ENCODE measurements at regions not wholly inside any gene's neighbourhood (a gene's known extent, or its start where the extent isn't known, plus 50 kb on each side); places are given as distances from the start of the nearest gene placed in this dataset.

GRCh38 chr2:150885774-150886386, 375.8 kb downstream of the RBM43 start:
- TF ChIP-seq REST (IDR thresholded peaks at IDR 0.05; ENCODE audit: insufficient read depth in 1 of 2, low read depth in 2 of 2, low read length in 2 of 2) (no peak), SIN3A (IDR thresholded peaks at IDR 0.05; ENCODE audit: borderline replicate concordance, insufficient read depth, low read length) (no peak), TAF1 (IDR thresholded peaks at IDR 0.05; ENCODE audit: borderline replicate concordance, insufficient read depth, low read length) (no peak), POLR2AphosphoS5 (IDR thresholded peaks at IDR 0.05; ENCODE audit: low read depth, low read length) (no peak), FOXP2 (optimal IDR thresholded peaks at IDR 0.05; ENCODE audit: borderline replicate concordance, extremely low read depth, extremely low read length, insufficient read depth) (no peak)

DNA sequence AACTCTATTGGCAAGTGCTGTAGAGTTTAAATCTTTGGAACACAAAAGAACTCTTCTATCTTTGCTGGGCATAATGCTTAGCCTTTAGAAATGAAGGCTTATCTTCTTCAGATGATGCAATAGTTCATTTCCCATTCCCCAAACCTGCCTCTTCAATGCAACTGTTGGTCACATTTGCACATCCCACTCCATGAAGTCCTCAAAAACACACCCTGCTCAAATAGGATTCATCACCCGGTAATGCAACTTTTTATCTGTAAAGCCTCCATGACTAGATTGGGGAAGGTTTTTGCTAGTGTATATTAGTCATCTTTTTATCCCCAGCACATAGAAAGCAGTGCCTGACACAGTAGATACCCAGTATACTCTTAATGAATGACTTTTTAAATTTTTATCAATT, 376.4 kb downstream of the RBM43 start:
- TF ChIP-seq REST (IDR thresholded peaks at IDR 0.05; ENCODE audit: insufficient read depth in 1 of 2, low read depth in 2 of 2, low read length in 2 of 2) (no peak), FOXP2 (optimal IDR thresholded peaks at IDR 0.05; ENCODE audit: borderline replicate concordance, extremely low read depth, extremely low read length, insufficient read depth) (no peak), SIN3A (IDR thresholded peaks at IDR 0.05; ENCODE audit: borderline replicate concordance, insufficient read depth, low read length) (no peak), TAF1 (IDR thresholded peaks at IDR 0.05; ENCODE audit: borderline replicate concordance, insufficient read depth, low read length) (no peak), POLR2AphosphoS5 (IDR thresholded peaks at IDR 0.05; ENCODE audit: low read depth, low read length) (no peak)

- TF ChIP-seq FOXP2 (optimal IDR thresholded peaks at IDR 0.05; ENCODE audit: borderline replicate concordance, extremely low read depth, extremely low read length, insufficient read depth) (no peak), REST (IDR thresholded peaks at IDR 0.05; ENCODE audit: insufficient read depth in 1 of 2, low read depth in 2 of 2, low read length in 2 of 2) (no peak), POLR2AphosphoS5 (IDR thresholded peaks at IDR 0.05; ENCODE audit: low read depth, low read length) (no peak)
These were observed 378.1 kb downstream of the RBM43 start for GRCh38 chr2:150883613-150883895.

- no peak for TF ChIP-seq FOXP2 (optimal IDR thresholded peaks at IDR 0.05; ENCODE audit: borderline replicate concordance, extremely low read depth, extremely low read length, insufficient read depth)
- TF ChIP-seq TAF1 (IDR thresholded peaks at IDR 0.05; ENCODE audit: borderline replicate concordance, insufficient read depth, low read length), result no peak
- no peak for TF ChIP-seq POLR2AphosphoS5 (IDR thresholded peaks at IDR 0.05; ENCODE audit: low read depth, low read length)
- no peak for TF ChIP-seq REST (IDR thresholded peaks at IDR 0.05; ENCODE audit: insufficient read depth in 1 of 2, low read depth in 2 of 2, low read length in 2 of 2)
- TF ChIP-seq SIN3A (IDR thresholded peaks at IDR 0.05; ENCODE audit: borderline replicate concordance, insufficient read depth, low read length), result no peak
These were observed 378.7 kb downstream of the RBM43 start for GRCh38 chr2:150882751-150883612.

Data from PFSK-1 (cell line).